GM12874 (cell line): ENCODE measurements at regions not wholly inside any gene's neighbourhood (a gene's known extent, or its start where the extent isn't known, plus 50 kb on each side); places are given as distances from the start of the nearest gene placed in this dataset.

ENCODE experiments used
- TF ChIP-seq, protein P1 (sequence below): IDR thresholded peaks from 2 replicates; pipeline ENCODE4 v1.5.1; 2011; ENCODE audit warnings: low read depth, mild to moderate bottlenecking, control low read depth, low read length, moderate library complexity; ENCODE audit not compliant: insufficient read depth

DNA sequence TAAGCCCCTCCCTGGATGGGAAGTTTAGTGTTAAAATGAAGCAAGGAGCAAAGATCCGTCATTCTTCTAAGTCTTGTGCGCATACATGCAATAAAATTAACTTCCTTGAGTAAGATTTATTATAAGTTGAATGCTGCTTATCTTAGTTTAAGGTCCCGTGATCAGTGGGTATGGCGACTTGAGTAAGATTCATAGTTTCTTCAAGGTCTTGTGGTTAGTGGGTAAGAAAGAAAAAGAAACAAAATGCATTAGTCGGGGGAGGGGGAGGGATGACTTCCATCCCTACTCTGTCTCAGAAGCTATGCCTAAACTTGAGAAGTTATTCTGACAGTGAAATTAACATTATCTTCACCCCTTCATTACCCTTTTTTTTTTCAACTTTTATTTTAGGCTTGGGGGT lies 127.3 kb upstream of the MAGEB16 start:
- TF ChIP-seq, protein P1, sequence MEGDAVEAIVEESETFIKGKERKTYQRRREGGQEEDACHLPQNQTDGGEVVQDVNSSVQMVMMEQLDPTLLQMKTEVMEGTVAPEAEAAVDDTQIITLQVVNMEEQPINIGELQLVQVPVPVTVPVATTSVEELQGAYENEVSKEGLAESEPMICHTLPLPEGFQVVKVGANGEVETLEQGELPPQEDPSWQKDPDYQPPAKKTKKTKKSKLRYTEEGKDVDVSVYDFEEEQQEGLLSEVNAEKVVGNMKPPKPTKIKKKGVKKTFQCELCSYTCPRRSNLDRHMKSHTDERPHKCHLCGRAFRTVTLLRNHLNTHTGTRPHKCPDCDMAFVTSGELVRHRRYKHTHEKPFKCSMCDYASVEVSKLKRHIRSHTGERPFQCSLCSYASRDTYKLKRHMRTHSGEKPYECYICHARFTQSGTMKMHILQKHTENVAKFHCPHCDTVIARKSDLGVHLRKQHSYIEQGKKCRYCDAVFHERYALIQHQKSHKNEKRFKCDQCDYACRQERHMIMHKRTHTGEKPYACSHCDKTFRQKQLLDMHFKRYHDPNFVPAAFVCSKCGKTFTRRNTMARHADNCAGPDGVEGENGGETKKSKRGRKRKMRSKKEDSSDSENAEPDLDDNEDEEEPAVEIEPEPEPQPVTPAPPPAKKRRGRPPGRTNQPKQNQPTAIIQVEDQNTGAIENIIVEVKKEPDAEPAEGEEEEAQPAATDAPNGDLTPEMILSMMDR, result no peak

DNA sequence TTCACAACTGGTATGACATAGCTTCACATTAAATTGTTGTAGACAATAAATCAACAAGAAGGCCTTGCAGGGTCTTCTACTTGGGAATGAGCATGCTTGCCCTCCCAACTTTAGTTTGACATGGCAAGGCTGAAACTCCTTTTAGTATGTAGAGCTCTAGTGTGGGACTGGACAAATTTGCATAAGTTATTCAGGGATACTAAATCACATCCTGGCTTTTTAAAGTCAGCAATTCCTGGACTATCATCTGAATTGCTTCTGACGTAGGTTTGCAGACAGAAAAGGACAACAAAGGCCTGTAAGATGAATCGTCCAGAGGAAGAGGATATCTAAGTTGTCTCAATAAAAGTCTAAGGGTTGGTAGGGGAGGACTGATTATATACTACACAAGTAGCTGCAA lies 123.0 kb upstream of the MAGEB16 start:
- TF ChIP-seq, protein P1, result no peak

DNA sequence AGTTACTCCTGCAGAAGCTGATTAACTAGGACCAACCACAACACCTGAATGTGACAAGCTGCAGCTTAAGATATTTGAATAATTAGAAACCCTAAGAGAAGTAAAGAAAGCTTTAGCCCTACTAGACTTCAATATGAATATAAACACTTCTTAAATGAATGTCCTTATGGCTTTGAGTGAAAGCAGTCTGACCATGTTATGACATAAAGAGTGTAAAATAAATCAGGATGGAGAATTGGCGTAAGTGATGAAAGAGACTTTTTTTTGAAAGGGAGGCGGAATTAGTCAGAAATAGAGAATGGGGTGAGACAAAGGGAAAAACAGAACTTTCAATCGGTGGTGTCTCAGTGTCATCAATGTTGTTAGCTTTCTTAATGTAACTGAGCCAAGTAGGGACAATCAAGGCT lies 117.2 kb upstream of the MAGEB16 start:
- TF ChIP-seq, protein P1, result no peak

DNA sequence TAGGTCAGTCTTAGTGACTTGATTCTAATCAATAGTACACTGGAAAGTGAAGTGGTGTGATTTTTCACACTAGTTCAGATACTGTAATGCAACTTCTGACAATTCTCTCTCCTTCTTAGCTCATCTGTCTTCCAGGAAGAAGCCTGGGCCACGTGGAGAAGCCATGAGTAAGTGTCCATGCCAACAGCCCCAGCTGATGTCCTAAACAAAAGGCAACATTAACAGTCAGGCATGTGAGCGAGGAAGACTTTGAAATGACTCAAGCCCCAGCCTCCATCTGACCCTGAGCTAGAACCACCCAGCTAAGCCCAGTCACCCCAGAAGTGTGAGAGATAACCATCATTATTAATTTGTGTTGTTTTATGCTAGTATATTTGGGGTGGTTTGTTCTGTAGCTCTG lies 115.7 kb upstream of the MAGEB16 start:
- TF ChIP-seq, protein P1, result no peak

DNA sequence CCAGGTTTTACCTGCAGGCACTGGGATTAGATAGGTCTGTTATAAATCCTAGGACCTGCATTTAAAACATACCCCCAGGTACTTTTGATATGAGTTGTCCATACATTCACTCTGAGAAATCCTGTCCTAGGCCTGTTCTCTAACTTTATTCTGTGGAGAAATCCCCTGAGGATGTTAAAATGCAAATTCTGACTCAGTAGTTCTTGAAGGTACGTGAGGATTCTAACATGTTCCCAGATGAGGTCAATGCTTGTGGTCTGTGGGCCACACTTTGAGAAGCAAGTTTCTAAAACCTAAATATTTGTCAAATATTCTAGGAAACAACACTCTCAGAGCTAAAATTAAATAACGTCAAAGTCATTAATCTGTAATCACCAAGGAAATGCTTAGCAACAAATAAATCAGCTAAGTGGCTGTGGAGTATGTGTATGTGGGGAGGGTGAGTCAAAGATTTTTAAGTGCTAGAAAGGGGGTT lies 101.3 kb upstream of the MAGEB16 start:
- TF ChIP-seq, protein P1, result no peak

DNA sequence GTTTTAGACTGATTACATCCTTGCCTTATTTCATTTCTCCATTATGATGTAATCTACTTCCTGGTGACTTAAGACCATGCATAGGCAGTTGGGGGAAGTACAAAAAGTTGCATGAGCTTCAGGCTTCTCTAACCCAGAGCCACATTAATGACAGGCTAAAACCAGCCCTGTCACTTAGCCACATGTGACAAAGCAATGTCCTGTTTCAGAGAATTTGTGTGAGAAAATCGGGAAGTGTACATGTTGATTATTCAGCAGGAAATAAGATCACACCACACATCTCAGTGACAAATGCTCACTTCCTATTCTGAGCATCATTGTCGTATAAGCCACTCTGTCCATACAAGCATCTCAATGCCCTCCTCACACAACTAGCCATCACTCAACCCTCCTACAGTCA lies 98.5 kb upstream of the MAGEB16 start:
- TF ChIP-seq, protein P1, result no peak

DNA sequence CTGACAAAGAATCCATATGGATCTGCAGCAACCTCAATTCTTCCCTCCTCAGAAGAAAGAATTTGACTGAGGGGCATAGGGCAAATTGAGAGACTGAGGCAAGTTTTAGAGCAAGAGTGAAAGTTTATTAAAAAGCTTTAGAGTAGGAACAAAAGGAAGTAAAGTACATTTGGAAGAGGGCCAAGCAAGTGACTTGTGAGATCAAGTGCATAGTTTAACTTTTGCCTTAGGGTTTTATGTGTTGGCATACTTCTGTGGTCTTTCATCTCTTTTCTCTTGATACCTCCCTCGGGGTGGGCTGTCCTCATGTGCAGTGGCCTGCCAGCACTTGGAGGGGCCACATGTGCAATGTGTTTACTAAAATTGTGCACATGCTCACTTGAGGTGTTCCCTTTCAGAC lies 98.0 kb upstream of the MAGEB16 start:
- TF ChIP-seq, protein P1, result no peak

DNA sequence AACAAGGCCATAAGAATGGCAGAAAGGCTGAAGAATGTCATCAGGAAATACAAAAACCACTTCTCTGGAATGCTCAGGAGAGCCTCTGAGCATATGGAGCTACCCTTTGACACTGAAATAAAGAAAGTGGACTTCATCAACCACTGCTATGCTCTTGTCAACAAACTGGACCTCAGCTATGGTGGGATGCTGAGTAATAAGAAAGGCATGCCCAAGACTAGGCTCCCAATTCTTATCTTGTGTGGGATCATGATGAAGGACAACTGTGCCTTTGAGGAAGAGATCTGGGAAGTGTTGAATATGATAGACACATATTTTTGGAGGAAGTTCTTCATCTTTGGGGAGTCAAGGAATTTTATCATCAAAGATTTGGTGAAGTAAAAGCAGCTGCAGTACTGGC lies 86.9 kb upstream of the MAGEB16 start:
- TF ChIP-seq, protein P1, result no peak
